Large intestine (tissue), 3 donors: ENCODE measurements at regions not wholly inside any gene's neighbourhood (a gene's known extent, or its start where the extent isn't known, plus 50 kb on each side); places are given as distances from the start of the nearest gene placed in this dataset.
A peak's percentile ranks its signal among the peaks of the same experiment; 100 is the strongest.

Experiments
- DNase-seq, 2 donors: peaks; one replicate each; pipeline versions ENCODE4 v3.0.0 to v3.0.0-alpha.2; 2013
- H3K27ac ChIP-seq: one replicate; pipeline ENCODE4 v1.5.1; 2013; ENCODE audit warnings: low read length
- H3K27me3 ChIP-seq: 2 replicates; pipeline ENCODE4 v1.6.1; 2013; ENCODE audit warnings: low read length; ENCODE audit not compliant: control insufficient read depth, insufficient read depth
- H3K36me3 ChIP-seq: 2 replicates; pipeline ENCODE4 v1.6.1; 2013; ENCODE audit warnings: low read length; ENCODE audit not compliant: control insufficient read depth, insufficient read depth
- H3K4me1 ChIP-seq: one replicate; pipeline ENCODE4 v1.6.1; 2013; ENCODE audit warnings: low read length; ENCODE audit not compliant: control insufficient read depth, insufficient read depth
- H3K4me3 ChIP-seq: one replicate; pipeline ENCODE4 v1.5.1; 2013; ENCODE audit warnings: low read length
- H3K9me3 ChIP-seq: one replicate; pipeline ENCODE4 v1.6.1; 2013; ENCODE audit warnings: mild to moderate bottlenecking, low read depth, low read length, moderate library complexity; ENCODE audit not compliant: control insufficient read depth
- WGBS: methylation state at CpG from one replicate; pipeline ENCODE4 v1.1.5; 2013; ENCODE audit warnings: low lambda C conversion rate; ENCODE audit not compliant: insufficient coverage; 5-methylcytosine and 5-hydroxymethylcytosine counted together

DNA sequence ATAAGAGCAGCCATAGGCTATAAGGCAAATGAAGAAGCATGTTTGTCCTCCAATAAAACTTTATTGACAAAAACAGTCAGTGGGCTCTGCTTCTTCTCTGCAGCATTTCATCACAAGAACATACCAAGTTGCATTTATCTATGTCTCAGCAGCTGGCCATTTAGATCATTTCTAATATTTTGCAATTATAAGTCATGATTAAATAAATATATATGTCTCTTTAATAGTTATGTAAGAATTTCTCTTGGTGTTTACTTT lies 153.5 kb downstream of the RFC3 start:
- no peaks in the 10 kb centered on the region for H3K9me3 ChIP-seq
- H3K36me3 ChIP-seq = no peaks in the 10 kb centered on the region
- H3K27me3 ChIP-seq = no peaks in the 10 kb centered on the region
- H3K4me1 ChIP-seq = no peaks in the 10 kb centered on the region
- no peak for DNase-seq
- H3K27ac ChIP-seq = no peak overlapping the region
- H3K4me3 ChIP-seq = no peak overlapping the region

GRCh38 chr13:33973194-33973593 lies 155.2 kb downstream of the RFC3 start:
- Histone ChIP-seq H3K27ac (no peak overlapping the region), H3K36me3 (no peaks in the 10 kb centered on the region), H3K9me3 (no peaks in the 10 kb centered on the region), H3K4me1 (no peaks in the 10 kb centered on the region), H3K27me3 (no peaks in the 10 kb centered on the region), H3K4me3 (no peak overlapping the region)
- 100% methylated on average over 1 of the region's 3 CpGs for WGBS
- no peak for DNase-seq

GRCh38 chr13:33976965-33977364 lies 159.0 kb downstream of the RFC3 start:
- Histone ChIP-seq H3K4me3 (no peak overlapping the region), H3K27ac (no peak overlapping the region), H3K9me3 (no peaks in the 10 kb centered on the region), H3K27me3 (no peaks in the 10 kb centered on the region), H3K4me1 (no peaks in the 10 kb centered on the region), H3K36me3 (no peaks in the 10 kb centered on the region)
- no peak for DNase-seq
- WGBS = 93% methylated on average over 2 of the region's 4 CpGs

DNA sequence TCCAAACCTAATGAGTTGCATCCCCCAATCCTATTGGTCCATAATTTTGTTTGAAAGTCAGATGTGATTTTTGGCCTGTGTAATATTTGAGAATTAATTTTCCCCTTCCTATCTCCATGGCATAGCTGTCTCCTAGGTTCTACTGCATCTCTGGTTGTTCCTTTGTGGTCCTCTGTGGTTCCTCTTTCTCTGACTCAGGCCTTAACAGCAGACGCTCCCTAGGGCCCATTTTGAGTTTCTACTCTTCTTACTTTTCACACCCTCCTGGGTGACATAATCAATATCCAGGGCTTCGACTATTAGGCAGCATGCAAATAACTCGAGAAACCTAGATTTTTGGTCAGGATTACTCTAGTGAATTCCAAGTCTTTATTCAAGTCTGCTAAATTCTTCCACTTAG lies 160.7 kb downstream of the RFC3 start:
- Histone ChIP-seq H3K36me3 (no peaks in the 10 kb centered on the region), H3K4me3 (no peak overlapping the region), H3K9me3 (no peaks in the 10 kb centered on the region), H3K27ac (no peak overlapping the region), H3K4me1 (no peaks in the 10 kb centered on the region), H3K27me3 (no peaks in the 10 kb centered on the region)
- WGBS = 93% methylated on average over 2 of the region's 3 CpGs
- DNase-seq = no peak

DNA sequence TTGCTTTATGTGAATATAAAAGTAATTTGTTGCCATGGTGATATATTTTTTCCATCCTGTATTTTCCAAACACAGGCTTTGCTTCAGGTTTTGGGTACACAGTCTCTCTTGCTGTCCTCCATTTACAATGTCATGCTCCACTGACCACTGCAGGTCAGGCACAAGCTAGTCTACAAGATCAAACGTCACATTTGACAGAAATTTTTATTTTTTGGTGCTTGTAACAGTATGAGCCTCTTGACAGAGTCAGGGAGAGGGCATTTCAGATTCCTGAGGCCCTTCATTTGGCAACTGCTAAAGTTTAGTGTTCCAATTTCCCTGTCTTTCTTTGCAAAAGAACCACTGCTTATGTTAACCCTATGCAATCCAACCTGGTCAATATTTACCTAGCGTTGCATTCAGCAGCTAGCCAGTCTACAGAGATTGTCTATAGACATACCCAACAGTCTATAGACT lies 175.0 kb downstream of the RFC3 start:
- no peak for DNase-seq
- WGBS = 43% methylated on average over 1 of the region's 2 CpGs

DNA sequence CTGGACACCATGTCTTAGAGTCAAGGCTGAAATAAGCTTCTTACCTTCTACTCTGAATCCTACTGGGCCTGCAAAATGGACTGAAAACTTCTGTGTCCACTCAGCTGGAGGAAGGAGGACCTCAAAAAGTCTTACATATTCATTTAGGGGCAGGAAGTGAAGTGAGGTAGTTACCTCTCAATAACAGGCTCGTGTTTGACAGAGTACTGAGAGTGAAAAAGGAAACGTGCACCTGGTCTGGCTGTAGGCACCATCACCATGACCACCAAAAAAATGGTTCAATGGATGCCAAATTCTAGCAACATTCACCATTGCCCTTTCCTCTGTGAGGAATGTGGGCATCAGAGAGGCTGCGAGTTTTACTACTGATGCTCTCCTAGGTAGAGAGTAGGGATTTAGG lies 176.2 kb downstream of the RFC3 start:
- Histone ChIP-seq H3K27ac (no peak overlapping the region), H3K36me3 (no peaks in the 10 kb centered on the region), H3K27me3 (no peaks in the 10 kb centered on the region), H3K4me3 (no peak overlapping the region), H3K4me1 (no peaks in the 10 kb centered on the region), H3K9me3 (no peaks in the 10 kb centered on the region)
- DNase-seq = no peak
- whole genome bisulfite sequencing = no CpG with 5 or more reads among the region's 3 CpGs

More for the DNA sequence above, 175.0 kb downstream of the RFC3 start:
- H3K36me3 ChIP-seq = no peaks in the 10 kb centered on the region
- no peak overlapping the region for H3K4me3 ChIP-seq
- no peaks in the 10 kb centered on the region for H3K4me1 ChIP-seq
- H3K27me3 ChIP-seq = no peaks in the 10 kb centered on the region
- H3K27ac ChIP-seq = no peak overlapping the region
- no peaks in the 10 kb centered on the region for H3K9me3 ChIP-seq

GRCh38 chr13:33994826-33995502 lies 177.0 kb downstream of the RFC3 start:
- DNase-seq = no peak
- Histone ChIP-seq H3K36me3 (no peaks in the 10 kb centered on the region), H3K27me3 (no peaks in the 10 kb centered on the region), H3K9me3 (no peaks in the 10 kb centered on the region), H3K4me1 (no peaks in the 10 kb centered on the region), H3K4me3 (no peak overlapping the region), H3K27ac (no peak overlapping the region)
- no CpG with 5 or more reads among the region's 4 CpGs for WGBS

GRCh38 chr13:33996636-33997035 lies 178.7 kb downstream of the RFC3 start:
- no peaks in the 10 kb centered on the region for H3K36me3 ChIP-seq
- H3K9me3 ChIP-seq = no peaks in the 10 kb centered on the region
- peaks cover 4% of the 10 kb centered on the region for H3K4me1 ChIP-seq
- H3K4me3 ChIP-seq = no peak overlapping the region
- DNase-seq = no peak
- H3K27ac ChIP-seq = no peak overlapping the region
- no peaks in the 10 kb centered on the region for H3K27me3 ChIP-seq
- WGBS = no CpG with 5 or more reads among the region's 7 CpGs

GRCh38 chr13:33997574-33997973 lies 179.6 kb downstream of the RFC3 start:
- H3K4me3 ChIP-seq = no peak overlapping the region
- DNase-seq = no peak
- H3K4me1 ChIP-seq = peaks cover 4% of the 10 kb centered on the region
- no peaks in the 10 kb centered on the region for H3K36me3 ChIP-seq
- WGBS = 50% methylated on average over 1 of the region's 3 CpGs
- H3K27me3 ChIP-seq = no peaks in the 10 kb centered on the region
- no peaks in the 10 kb centered on the region for H3K9me3 ChIP-seq
- H3K27ac ChIP-seq = no peak overlapping the region

- Histone ChIP-seq H3K36me3 (no peaks in the 10 kb centered on the region), H3K9me3 (no peaks in the 10 kb centered on the region), H3K4me3 (no peak overlapping the region), H3K27ac (no peak overlapping the region), H3K4me1 (peaks cover 4% of the 10 kb centered on the region), H3K27me3 (no peaks in the 10 kb centered on the region)
- peak in 1 of 2 donors; percentile 5 for DNase-seq
- whole genome bisulfite sequencing = no CpG with 5 or more reads among the region's 6 CpGs
These were observed 182.1 kb downstream of the RFC3 start for GRCh38 chr13:33999811-34000605.

- peak in 1 of 2 donors; percentile 3 for DNase-seq
These were observed 183.0 kb downstream of the RFC3 start for GRCh38 chr13:34000955-34001354.

More at GRCh38 chr13:34000955-34001354, 183.0 kb downstream of the RFC3 start:
- Histone ChIP-seq H3K4me1 (peaks cover 4% of the 10 kb centered on the region), H3K27ac (no peak overlapping the region), H3K27me3 (no peaks in the 10 kb centered on the region), H3K36me3 (no peaks in the 10 kb centered on the region), H3K4me3 (no peak overlapping the region), H3K9me3 (no peaks in the 10 kb centered on the region)
